D721Med (cell line): ENCODE measurements at regions not wholly inside any gene's neighbourhood (a gene's known extent, or its start where the extent isn't known, plus 50 kb on each side); places are given as distances from the start of the nearest gene placed in this dataset.
A peak's percentile ranks its signal among the peaks of the same experiment; 100 is the strongest.
"Not testable (repeated sequence)": the region's sequence is repeated elsewhere in the genome, so short reads cannot be mapped to it uniquely, and the experiment has no call there.

Experiments
- DNase-seq: peaks from one replicate; pipeline ENCODE4 v3.0.0; 2011; ENCODE audit warnings: low spot score; ENCODE audit not compliant: insufficient read length
- FAIRE-seq: peaks from 2 replicates; lab custom pipeline; 2011; peaks lifted over from hg19 to GRCh38; lab: Jason Lieb, UNC
- TF ChIP-seq, protein P1 (sequence below): IDR thresholded peaks from 2 replicates; pipeline ENCODE4 v1.5.1; 2012; ENCODE audit warnings: mild to moderate bottlenecking, control low read depth; ENCODE audit not compliant: insufficient read depth; ENCODE audit errors: missing control alignments

DNA sequence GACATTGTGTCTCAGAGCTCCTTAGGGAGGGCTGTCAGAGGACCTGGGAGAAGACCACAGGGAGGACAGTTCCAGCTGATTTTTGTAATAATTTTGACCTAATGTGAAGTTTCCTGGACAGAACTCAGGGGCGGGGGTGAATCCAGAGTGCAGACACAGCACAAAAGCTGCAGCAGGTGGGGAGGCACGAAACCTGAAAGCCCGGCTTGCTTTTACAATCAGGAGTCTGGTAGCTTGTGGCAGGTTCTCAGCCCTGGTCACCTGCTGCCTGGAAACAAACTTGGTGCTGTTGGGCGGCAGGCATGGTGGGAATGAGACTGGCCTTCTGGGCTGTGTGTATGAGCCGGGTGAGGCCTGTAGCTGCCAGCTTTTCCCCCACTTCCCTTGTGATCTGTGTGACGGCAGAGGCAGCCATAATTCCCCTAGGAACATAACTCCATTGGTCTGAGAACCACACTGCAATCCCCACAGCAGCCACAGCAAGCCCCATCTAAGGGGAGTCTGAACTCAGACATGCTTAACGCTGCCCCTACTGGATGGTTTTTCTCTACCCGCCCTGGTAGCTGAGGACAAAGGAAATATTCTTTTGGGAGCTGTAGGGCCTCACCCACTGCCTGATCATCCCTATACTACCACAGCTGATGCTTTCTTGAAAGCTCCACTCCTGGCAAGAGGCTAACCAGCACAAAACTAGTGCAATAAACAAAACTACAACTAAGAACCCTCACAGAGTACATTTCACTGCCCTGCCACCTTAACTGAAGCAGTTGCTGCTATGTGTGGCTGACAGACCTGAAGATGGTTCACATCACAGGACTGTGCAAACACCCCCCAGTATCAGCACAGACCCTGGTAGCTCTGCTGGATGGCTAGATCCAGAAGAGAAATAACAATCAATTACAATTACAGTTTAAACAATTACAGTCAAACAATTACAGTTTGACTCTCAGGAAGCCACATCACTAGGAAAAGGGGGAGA is 1055.1 kb upstream of the GJE1 start:
- DNase-seq = no peak
- FAIRE-seq = no peak
- TF ChIP-seq, protein P1, sequence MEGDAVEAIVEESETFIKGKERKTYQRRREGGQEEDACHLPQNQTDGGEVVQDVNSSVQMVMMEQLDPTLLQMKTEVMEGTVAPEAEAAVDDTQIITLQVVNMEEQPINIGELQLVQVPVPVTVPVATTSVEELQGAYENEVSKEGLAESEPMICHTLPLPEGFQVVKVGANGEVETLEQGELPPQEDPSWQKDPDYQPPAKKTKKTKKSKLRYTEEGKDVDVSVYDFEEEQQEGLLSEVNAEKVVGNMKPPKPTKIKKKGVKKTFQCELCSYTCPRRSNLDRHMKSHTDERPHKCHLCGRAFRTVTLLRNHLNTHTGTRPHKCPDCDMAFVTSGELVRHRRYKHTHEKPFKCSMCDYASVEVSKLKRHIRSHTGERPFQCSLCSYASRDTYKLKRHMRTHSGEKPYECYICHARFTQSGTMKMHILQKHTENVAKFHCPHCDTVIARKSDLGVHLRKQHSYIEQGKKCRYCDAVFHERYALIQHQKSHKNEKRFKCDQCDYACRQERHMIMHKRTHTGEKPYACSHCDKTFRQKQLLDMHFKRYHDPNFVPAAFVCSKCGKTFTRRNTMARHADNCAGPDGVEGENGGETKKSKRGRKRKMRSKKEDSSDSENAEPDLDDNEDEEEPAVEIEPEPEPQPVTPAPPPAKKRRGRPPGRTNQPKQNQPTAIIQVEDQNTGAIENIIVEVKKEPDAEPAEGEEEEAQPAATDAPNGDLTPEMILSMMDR = no peak

DNA sequence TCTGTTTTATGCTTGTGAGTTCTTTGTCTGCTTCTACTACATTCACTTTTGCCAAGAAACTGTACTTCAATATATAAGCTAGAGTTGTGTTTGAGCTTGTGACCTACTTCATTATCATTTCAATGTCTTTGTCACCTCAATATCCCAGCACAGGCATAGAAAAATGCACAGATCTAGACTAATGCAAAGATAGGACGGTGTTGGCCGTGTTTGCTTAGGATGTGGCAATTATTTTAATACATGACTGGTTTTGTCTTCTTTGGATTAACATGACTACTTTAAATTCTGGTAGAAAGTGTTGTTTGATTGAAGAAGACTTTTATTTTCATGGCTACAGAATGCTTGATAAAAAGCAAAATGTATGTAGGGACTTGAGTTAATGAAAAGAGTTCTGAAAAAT is 1075.0 kb upstream of the GJE1 start:
- FAIRE-seq (no peak), DNase-seq (no peak)
- TF ChIP-seq, protein P1 = no peak

DNA sequence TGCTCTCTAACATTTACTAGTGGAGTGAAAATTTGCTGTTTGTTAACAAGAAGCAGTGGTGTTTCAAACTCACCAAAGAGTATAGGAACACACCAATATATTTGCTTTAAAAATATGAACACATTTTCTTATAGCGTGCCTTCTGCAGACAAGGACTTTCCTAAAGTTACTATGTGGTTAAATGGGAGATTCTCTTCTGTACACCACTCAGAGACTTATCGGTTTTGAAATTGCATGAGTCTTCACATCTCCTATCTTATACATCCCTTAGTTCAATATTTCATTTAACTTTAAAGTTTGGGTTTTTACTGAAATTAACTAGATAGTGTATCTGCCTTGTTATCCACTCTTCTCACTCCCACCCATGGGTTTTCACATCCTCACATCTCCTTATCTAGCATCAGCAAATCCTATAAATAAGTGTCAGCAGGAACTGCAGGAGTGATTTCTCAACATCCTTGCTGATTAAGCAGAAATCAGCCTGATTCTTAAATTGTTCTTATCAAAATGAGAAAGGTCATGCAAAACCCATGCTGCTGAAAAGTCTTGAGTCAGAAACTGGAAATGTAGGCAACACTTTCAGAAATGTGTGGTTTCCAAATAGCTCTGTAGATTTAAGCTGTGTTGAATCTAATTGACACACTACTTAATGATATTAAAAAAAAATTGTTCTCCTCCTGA is 1075.6 kb upstream of the GJE1 start:
- DNase-seq (no peak), FAIRE-seq (no peak)
- TF ChIP-seq, protein P1 = no peak

DNA sequence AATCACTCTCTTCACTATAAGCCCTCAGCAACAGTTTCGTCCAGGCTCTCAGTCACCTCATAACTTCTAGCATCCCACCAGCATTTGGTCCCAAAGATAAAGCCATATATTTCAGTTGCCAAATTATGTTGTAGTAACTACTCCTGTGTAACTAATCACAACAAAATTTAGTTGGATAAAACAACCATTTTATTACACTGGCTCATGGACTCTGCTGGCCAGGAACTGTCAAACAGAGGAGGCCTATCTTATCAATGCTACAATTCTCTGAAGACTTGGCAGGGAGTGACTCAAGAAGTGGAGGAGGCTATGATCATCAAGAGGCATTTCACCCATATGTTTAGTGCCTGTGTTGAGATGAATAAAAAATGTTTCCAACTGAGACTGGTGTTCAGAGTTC is 1082.3 kb upstream of the GJE1 start:
- no peak for DNase-seq
- FAIRE-seq = peak; percentile 16
- TF ChIP-seq, protein P1 = no peak

DNA sequence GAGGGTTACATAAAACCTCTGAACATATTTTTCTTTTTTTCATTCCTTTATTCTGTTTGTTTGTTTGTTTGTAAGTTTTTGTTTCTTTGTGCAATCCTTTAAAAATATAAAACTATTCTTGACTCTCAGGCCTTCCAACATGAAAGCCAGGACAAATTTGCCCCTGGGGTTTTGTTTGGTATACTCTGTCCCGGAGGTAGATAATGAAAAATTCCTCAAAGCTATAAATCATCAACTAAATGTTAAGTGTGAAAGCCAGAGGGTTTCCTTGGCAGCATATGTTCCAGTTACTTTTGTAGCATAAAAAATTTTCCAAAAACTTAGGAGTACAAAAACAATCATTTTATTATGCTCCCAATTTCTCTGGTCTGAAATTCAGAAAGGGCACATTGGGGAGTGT is 1084.3 kb upstream of the GJE1 start:
- TF ChIP-seq, protein P1 = no peak
- no peak for DNase-seq
- FAIRE-seq = no peak

DNA sequence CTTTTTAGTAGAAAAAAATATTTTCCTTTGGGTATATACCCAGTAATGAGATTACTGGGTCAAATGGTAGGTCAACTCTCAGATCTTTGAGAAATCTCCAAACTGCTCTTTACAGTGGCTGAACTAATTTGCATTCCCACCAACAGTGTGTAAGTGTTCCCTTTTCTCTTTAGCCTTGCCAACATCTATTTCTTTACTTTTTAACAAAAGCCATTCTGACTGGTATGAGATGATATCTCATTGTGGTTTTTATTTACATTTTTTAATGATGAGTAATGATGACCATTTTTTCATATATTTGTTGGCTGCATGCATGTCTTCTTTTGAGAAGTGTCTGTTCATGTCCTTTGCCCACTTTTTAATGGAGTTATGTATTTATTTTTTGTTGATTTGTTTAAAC is 1086.2 kb upstream of the GJE1 start:
- not testable (repeated sequence) for FAIRE-seq, DNase-seq

DNA sequence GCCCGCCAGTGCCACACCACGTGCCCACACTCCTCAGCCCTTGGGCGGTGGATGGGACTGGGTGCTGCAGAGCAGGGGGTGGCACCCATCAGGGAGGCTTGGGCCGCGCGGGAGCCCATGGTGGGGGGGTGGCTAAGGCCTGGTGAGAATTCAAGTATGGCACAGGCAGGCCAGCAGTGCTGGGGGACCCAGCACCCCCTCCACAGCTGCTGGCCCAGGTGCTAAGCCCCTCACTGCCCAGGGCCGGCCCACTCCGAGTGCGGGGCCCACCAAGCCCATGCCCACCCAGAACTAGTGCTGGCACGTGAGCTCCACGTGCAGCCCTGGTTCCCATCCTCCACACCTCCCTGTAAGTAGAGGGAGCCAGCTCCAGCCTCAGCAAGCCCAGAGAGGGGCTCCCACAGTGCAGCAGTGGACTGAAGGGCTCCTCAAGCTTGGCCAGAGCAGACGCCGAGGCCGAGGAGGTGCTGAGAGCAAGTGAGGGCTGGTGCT is 1091.1 kb upstream of the GJE1 start:
- DNase-seq (no peak), FAIRE-seq (no peak)
- TF ChIP-seq, protein P1 = no peak
